Gastrocnemius medialis (tissue), 4 donors: ENCODE measurements at regions not wholly inside any gene's neighbourhood (a gene's known extent, or its start where the extent isn't known, plus 50 kb on each side); places are given as distances from the start of the nearest gene placed in this dataset.

Source experiments
- ATAC-seq, 2 donors: fragments of 150-250 bp; one replicate each; pipeline ENCODE4 v1.9.1; 2016
- DNase-seq, 2 donors: peaks; one replicate each; pipeline ENCODE4 v3.0.0-alpha.2; 2019
- H3K27ac ChIP-seq, 4 donors: fragments of 200-600 bp; sonication (generic); 1 replicate in 1 of 4; 2 replicates in 3 of 4; pipeline ENCODE4 v1.5.1; 2016 to 2018; ENCODE audit warnings: mild to moderate bottlenecking in 2 of 4, moderate library complexity in 1 of 4
- H3K27me3 ChIP-seq, 3 donors: fragments of 200-600 bp; sonication (generic) in 2 of 3; 1 replicate in 1 of 3; 2 replicates in 2 of 3; pipeline versions ENCODE4 v1.5.1 to v1.6.0; 2016 to 2019; ENCODE audit warnings: mild to moderate bottlenecking in 1 of 3, moderate library complexity in 1 of 3
- H3K36me3 ChIP-seq, 2 donors: fragments of 200-600 bp; sonication (generic) in 1 of 2; one replicate each; pipeline ENCODE4 v1.5.1; 2017 to 2018
- H3K4me1 ChIP-seq, 2 donors: fragments of 200-600 bp; sonication (generic) in 1 of 2; one replicate each; pipeline ENCODE4 v1.5.1; 2016 to 2017; ENCODE audit warnings: mild to moderate bottlenecking in 2 of 2
- H3K4me3 ChIP-seq, 4 donors: fragments of 200-600 bp; sonication (generic) in 3 of 4; 1 replicate in 1 of 4; 2 replicates in 3 of 4; pipeline ENCODE4 v1.5.1; 2016 to 2019; ENCODE audit warnings: mild to moderate bottlenecking in 2 of 4
- H3K9me3 ChIP-seq, 3 donors: fragments of 200-600 bp; sonication (generic) in 2 of 3; 1 replicate in 1 of 3; 2 replicates in 2 of 3; pipeline ENCODE4 v1.5.1; 2016 to 2019
- POLR2A ChIP-seq, 2 donors: fragments of 450-650 bp; IDR thresholded peaks; one replicate each; pipeline ENCODE4 v1.6.1; 2017; ENCODE audit warnings: antibody characterized with exemption in 2 of 2, mild to moderate bottlenecking in 2 of 2, moderate library complexity in 2 of 2
- in situ Hi-C, 4 donors: fragments of 200-750 bp; cut with MboI; loops; one replicate each; pipeline versions ENCODE4 v1.15.0 to v1.8.0; 2017; ENCODE audit warnings: low sequenced_read_pairs in 4 of 4
- intact Hi-C: fragments of 100-400 bp; cut with DNase I; formaldehyde crosslinking; loops from one replicate; pipeline ENCODE4 v1.15.1; 2023; ENCODE audit warnings: low total_unique reads
- TF ChIP-seq, protein P1 (sequence below), 5 experiments: fragments of 450-650 bp in 3 of 5; fragments of 200-600 bp in 2 of 5; sonication (generic) in 2 of 5; IDR thresholded peaks in 4 of 5; conservative IDR thresholded peaks in 1 of 5; 1 replicate in 4 of 5; 2 replicates in 1 of 5; pipeline ENCODE4 v1.5.1; 2016 to 2019; ENCODE audit warnings: antibody characterized with exemption in 5 of 5, mild to moderate bottlenecking in 3 of 5, moderate library complexity in 3 of 5

DNA sequence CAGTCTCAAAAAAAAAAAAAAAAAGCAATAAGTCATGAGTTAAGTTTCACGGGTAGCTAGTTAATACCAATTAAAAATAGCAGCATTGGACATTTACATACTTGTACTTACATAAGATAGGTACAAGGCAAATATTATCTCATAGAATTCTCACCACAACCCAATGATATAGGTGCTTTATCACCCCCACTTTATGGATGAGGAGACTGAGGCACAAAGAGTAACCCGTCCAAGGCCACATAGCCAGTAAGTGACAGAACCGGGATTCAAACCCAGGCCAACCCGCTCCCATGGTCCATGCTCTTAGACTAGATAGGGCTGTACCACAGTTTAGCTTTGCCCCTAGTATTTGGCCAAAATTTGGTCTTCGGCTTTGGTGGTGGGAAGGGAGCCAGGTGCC, 132.5 kb upstream of the SLC45A1 start:
- ATAC-seq (no peak), DNase-seq (no peak)
- Histone ChIP-seq H3K27me3 (no peaks in the 10 kb centered on the region), H3K27ac (no peak overlapping the region), H3K9me3 (no peaks in the 10 kb centered on the region), H3K4me3 (no peak overlapping the region), H3K4me1 (peaks cover 5 to 10% of the 10 kb centered on the region in 2 donors), H3K36me3 (no peaks in the 10 kb centered on the region)
- in situ Hi-C loops = no loop called here
- TF ChIP-seq, protein P1, sequence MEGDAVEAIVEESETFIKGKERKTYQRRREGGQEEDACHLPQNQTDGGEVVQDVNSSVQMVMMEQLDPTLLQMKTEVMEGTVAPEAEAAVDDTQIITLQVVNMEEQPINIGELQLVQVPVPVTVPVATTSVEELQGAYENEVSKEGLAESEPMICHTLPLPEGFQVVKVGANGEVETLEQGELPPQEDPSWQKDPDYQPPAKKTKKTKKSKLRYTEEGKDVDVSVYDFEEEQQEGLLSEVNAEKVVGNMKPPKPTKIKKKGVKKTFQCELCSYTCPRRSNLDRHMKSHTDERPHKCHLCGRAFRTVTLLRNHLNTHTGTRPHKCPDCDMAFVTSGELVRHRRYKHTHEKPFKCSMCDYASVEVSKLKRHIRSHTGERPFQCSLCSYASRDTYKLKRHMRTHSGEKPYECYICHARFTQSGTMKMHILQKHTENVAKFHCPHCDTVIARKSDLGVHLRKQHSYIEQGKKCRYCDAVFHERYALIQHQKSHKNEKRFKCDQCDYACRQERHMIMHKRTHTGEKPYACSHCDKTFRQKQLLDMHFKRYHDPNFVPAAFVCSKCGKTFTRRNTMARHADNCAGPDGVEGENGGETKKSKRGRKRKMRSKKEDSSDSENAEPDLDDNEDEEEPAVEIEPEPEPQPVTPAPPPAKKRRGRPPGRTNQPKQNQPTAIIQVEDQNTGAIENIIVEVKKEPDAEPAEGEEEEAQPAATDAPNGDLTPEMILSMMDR (IDR thresholded peaks at IDR 0.05 in 4 of 5, conservative IDR thresholded peaks at IDR 0.05 in 1 of 5) = no peak
- TF ChIP-seq POLR2A (IDR thresholded peaks at IDR 0.05) = no peak
- intact Hi-C loops = no loop called here

DNA sequence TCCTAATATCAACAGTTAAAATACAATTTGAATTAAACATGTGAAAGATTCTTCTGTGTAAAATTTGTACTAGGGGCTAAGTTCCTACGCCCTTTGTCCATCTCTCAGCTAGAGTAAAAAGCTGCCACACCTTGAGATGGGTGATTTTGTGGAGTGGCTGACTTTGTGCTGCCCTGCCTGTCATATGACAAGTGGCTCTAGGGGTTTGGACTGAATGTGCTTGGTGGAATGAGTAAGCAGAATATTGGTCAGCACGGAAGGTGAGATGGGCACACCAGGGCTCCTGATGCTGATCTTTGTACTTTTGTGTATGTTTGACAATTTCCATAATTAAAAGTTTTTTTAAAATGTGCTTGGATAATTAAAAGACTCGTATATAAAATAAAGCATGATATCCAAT, 133.6 kb upstream of the SLC45A1 start:
- H3K4me3 ChIP-seq = no peak overlapping the region
- intact Hi-C loops = no loop called here
- H3K27ac ChIP-seq = peak overlapping the region; percentile 28 to 62 (median 48)
- peaks cover 0 to under 1% (median 0%) of the 10 kb centered on the region in 3 donors for H3K9me3 ChIP-seq
- TF ChIP-seq, protein P1 (IDR thresholded peaks at IDR 0.05 in 4 of 5, conservative IDR thresholded peaks at IDR 0.05 in 1 of 5) = no peak
- peak in 1 of 2 donors; percentile 34 for TF ChIP-seq POLR2A (IDR thresholded peaks at IDR 0.05)
- H3K36me3 ChIP-seq = no peaks in the 10 kb centered on the region
- peaks cover 0 to 2% of the 10 kb centered on the region in 2 donors for H3K4me1 ChIP-seq
- no peaks in the 10 kb centered on the region for H3K27me3 ChIP-seq
- in situ Hi-C loops = no loop called here
- peak; percentile 92 to 97 for ATAC-seq
- DNase-seq = peak; percentile 52 to 60

DNA sequence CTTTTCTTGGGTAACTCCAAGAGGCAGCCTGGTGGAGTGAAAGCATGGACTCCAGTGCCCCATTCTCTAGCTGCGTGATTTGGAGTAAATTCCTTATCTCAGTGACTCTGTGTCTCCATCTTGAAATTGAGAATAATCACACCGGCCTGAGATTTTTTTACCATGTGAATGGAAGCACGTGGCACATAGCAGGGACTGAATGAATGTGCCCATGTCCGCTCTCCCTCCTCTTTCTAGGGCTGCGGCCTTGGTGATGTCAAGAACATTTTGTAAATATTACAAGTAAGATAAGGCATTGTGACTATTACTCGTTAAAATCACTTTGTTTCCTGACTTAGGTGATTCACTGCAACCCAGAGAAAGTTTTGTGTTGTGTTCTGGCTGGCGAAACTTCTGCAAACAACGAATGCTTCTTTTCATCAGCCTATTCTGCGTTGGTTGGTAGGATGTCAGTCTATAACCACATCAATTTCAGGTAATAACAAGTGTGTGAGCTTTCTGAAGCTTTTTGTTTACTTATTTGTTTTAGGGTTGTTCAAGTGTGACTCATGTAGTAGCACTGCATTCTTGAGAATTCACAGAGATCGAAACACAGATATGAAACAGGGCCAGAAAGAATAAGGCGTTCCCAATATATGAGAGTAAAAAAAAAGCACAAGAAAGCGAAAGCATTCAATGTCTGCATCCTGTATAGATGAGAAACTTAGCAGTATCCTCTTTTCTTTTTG, 135.7 kb upstream of the SLC45A1 start:
- no peak overlapping the region for H3K4me3 ChIP-seq
- intact Hi-C loops (no loop called here), in situ Hi-C loops (no loop called here)
- H3K27me3 ChIP-seq = no peaks in the 10 kb centered on the region
- H3K36me3 ChIP-seq = no peaks in the 10 kb centered on the region
- ATAC-seq (peak in 1 of 2 donors; percentile 19), DNase-seq (no peak)
- TF ChIP-seq POLR2A (IDR thresholded peaks at IDR 0.05) = no peak
- TF ChIP-seq, protein P1 (IDR thresholded peaks at IDR 0.05 in 4 of 5, conservative IDR thresholded peaks at IDR 0.05 in 1 of 5) = no peak
- peaks cover 0 to 10% (median 0%) of the 10 kb centered on the region in 3 donors for H3K9me3 ChIP-seq
- H3K4me1 ChIP-seq = no peaks in the 10 kb centered on the region
- H3K27ac ChIP-seq = peak overlapping the region in 1 of 4 donors; percentile 7

DNA sequence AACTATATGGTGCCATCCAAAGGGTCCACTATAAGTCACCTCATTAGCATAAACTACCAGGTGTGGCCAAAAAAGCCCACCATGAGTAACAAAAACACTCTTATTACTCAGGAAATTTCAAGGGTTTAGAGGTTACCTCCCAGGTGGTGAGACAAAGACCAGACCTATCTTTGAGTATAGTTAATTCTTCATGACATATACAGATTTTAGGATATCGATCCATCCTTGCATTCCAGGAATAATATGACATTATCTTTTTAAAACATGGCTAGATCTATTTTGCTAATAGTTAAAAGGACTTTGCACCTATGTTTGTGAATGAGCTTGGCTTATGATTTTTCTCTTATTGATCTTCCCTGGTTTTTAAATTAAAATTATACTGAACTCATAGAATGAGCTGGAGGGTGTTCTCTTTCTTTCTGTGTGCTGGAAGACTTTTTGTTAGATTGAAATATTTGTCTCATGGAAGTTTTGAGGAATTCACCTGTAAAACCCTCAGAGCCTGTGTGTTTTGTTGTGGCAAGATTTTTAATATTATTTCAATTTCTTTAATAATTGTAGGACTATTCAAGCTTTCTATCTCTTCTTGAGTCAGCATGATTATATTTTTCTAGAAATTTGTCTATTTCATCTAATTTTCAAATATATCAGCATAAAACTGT, 138.7 kb upstream of the SLC45A1 start:
- Histone ChIP-seq H3K4me3 (no peak overlapping the region), H3K9me3 (peaks cover 0 to 10% (median 0%) of the 10 kb centered on the region in 3 donors), H3K27ac (no peak overlapping the region), H3K27me3 (no peaks in the 10 kb centered on the region), H3K4me1 (peaks cover 0 to 2% of the 10 kb centered on the region in 2 donors), H3K36me3 (no peaks in the 10 kb centered on the region)
- intact Hi-C loops (no loop called here), in situ Hi-C loops (no loop called here)
- no peak for DNase-seq
- TF ChIP-seq POLR2A (IDR thresholded peaks at IDR 0.05) = no peak
- TF ChIP-seq, protein P1 (IDR thresholded peaks at IDR 0.05 in 4 of 5, conservative IDR thresholded peaks at IDR 0.05 in 1 of 5) = no peak
- ATAC-seq = no peak
